ENCODE measurements at regions not wholly inside any gene's neighbourhood (a gene's known extent, or its start where the extent isn't known, plus 50 kb on each side); places are given as distances from the start of the nearest gene placed in this dataset.
A peak's percentile ranks its signal among the peaks of the same experiment; 100 is the strongest.

DNA sequence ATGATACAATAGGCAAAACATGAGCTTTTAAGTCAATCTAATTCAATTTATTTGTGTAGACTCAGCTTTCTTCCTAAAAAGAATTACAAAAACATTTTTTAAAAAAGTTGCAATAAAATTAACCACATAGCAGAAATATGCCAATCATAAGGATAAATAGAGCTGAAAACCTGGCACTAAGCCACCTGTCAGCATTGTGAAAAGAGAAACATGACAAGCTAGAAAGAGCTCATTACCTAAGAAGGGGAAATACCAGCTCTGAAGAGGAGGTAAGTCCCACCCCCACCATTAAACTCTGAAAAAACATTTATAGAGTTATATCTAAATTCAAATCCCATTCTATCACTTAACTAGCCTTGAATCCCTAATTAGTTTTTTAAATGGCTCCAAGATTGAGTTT is 372.9 kb downstream of the OSTF1 start:
- Histone ChIP-seq H3K4me1 (ENCODE audit: control insufficient read depth in 1 of 2, insufficient read depth in 2 of 2, low read length in 2 of 2) (no peaks in the 10 kb centered on the region), H3K27me3 (ENCODE audit: low read depth, low read length) (no peaks in the 10 kb centered on the region), H3K9me3 (ENCODE audit: control insufficient read depth in 1 of 2, low read length in 2 of 2) (no peaks in the 10 kb centered on the region), H3K4me3 (ENCODE audit: low read depth in 1 of 2, low read length in 2 of 2) (no peak overlapping the region), H3K36me3 (ENCODE audit: control insufficient read depth in 1 of 2, insufficient read depth in 2 of 2, low read length in 2 of 2) (no peaks in the 10 kb centered on the region), H3K27ac (ENCODE audit: low read length) (no peak overlapping the region)

DNA sequence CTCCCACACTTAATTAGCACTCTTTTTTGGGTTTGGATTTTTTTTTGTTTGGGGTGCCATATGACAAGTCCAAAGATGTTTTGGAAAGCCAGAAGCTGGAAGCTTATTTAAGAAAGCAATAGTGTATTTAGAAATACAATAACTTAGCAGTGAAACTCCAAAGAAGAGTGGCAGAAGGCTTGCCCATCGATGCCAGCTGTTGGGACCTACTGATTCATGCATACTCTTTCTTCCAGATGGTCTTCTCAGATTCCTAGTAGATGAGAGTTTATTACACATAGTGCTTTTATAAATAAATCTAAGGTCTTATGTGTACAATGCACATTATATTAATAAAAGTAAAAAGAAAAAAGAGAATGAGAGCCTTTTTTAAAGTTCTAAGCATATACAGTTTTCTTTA is 374.6 kb downstream of the OSTF1 start:
- no peaks in the 10 kb centered on the region for H3K27me3 ChIP-seq (ENCODE audit: low read depth, low read length)
- H3K4me1 ChIP-seq (ENCODE audit: control insufficient read depth in 1 of 2, insufficient read depth in 2 of 2, low read length in 2 of 2) = no peaks in the 10 kb centered on the region
- H3K9me3 ChIP-seq (ENCODE audit: control insufficient read depth in 1 of 2, low read length in 2 of 2) = no peaks in the 10 kb centered on the region
- no peak overlapping the region for H3K27ac ChIP-seq (ENCODE audit: low read length)
- H3K4me3 ChIP-seq (ENCODE audit: low read depth in 1 of 2, low read length in 2 of 2) = no peak overlapping the region
- H3K36me3 ChIP-seq (ENCODE audit: control insufficient read depth in 1 of 2, insufficient read depth in 2 of 2, low read length in 2 of 2) = no peaks in the 10 kb centered on the region

DNA sequence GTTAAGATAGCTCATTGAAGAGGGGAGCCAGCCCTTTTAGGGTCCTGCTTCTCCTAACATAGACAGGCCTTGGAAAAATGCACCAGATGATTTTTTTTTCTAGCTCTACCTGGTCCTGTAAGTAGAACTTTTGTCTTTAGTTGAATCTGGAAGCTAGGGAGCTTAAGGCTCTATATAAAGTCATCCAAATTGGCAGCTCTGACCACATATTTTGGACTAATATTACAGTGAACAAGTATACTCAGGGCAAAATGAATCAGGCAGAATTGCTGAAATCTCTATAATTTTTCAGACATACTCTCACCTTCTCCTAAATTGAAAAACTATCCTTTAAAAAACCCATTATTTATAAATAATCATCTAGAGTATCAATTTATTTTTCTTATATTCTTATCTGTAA is 375.6 kb downstream of the OSTF1 start:
- Histone ChIP-seq H3K9me3 (ENCODE audit: control insufficient read depth in 1 of 2, low read length in 2 of 2) (no peaks in the 10 kb centered on the region), H3K27me3 (ENCODE audit: low read depth, low read length) (no peaks in the 10 kb centered on the region), H3K36me3 (ENCODE audit: control insufficient read depth in 1 of 2, insufficient read depth in 2 of 2, low read length in 2 of 2) (no peaks in the 10 kb centered on the region), H3K4me1 (ENCODE audit: control insufficient read depth in 1 of 2, insufficient read depth in 2 of 2, low read length in 2 of 2) (no peaks in the 10 kb centered on the region), H3K27ac (ENCODE audit: low read length) (no peak overlapping the region), H3K4me3 (ENCODE audit: low read depth in 1 of 2, low read length in 2 of 2) (no peak overlapping the region)

DNA sequence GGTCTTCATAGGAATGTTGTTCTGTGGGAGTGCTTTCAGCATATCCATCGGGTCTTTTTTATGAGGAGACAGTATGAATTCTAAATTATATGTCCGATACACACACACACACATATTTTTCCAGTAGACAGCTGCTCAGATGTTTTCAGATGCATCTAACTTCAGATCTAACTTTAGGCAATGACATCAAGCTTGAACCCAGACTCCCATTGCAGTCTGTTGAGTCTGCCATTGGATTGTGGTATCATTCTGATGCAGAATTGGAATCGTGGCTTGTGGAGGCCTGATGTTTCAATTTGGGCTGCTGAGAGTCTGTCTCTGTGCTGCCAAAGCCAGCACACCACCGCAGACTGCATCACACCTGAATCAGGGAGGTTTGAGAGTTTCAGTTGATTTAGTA is 376.4 kb downstream of the OSTF1 start:
- Histone ChIP-seq H3K36me3 (ENCODE audit: control insufficient read depth in 1 of 2, insufficient read depth in 2 of 2, low read length in 2 of 2) (no peaks in the 10 kb centered on the region), H3K27ac (ENCODE audit: low read length) (no peak overlapping the region), H3K9me3 (ENCODE audit: control insufficient read depth in 1 of 2, low read length in 2 of 2) (no peaks in the 10 kb centered on the region), H3K4me3 (ENCODE audit: low read depth in 1 of 2, low read length in 2 of 2) (no peak overlapping the region), H3K27me3 (ENCODE audit: low read depth, low read length) (no peaks in the 10 kb centered on the region), H3K4me1 (ENCODE audit: control insufficient read depth in 1 of 2, insufficient read depth in 2 of 2, low read length in 2 of 2) (no peaks in the 10 kb centered on the region)

DNA sequence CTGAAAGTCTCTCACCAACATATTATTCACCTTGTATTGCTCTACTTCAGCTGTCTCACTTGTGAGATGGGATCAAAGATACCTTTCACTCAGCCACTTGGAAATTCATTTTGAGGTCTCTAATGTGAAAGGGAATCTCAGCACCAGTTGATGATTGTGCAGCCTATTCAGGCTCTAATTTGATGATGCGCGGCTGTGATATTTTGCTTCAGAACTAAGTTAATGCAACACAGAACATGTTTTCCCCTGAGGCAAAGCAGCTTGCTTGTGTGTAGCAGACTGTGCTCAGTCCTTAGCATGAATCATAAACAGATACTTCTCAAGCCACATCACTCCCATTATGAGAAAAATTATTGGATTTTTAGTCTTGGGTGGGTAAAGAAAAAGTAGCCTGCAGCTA is 378.8 kb downstream of the OSTF1 start:
- no peaks in the 10 kb centered on the region for H3K36me3 ChIP-seq (ENCODE audit: control insufficient read depth in 1 of 2, insufficient read depth in 2 of 2, low read length in 2 of 2)
- no peaks in the 10 kb centered on the region for H3K9me3 ChIP-seq (ENCODE audit: control insufficient read depth in 1 of 2, low read length in 2 of 2)
- H3K27me3 ChIP-seq (ENCODE audit: low read depth, low read length) = no peaks in the 10 kb centered on the region
- no peak overlapping the region for H3K4me3 ChIP-seq (ENCODE audit: low read depth in 1 of 2, low read length in 2 of 2)
- no peak overlapping the region for H3K27ac ChIP-seq (ENCODE audit: low read length)
- H3K4me1 ChIP-seq (ENCODE audit: control insufficient read depth in 1 of 2, insufficient read depth in 2 of 2, low read length in 2 of 2) = no peaks in the 10 kb centered on the region

DNA sequence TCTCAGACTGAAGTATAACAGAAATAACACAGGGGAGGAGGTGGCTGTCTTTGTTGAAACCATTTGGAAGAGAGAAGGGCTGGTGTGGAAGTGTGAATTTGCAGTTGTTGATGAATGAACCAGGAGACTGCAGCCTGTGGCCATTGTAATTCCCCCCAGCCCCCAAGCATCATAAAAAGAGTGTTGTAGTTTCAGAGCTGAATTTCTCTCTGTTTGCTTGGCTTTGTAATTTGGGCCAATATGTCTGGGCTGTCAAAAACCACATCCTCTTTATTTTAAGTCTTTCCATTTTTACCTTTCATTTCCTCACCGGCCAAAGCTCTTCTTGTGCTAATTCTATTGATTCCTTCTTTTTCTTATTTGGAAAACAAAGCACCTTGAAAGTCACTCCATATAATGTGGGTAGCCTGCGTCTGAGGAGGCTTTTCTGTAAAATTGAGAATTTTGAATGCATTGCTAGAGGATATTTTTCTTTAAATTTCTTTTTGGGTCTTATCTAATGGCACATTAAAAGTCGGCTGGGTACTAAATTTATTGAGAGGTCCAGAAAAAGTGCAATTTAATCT is 383.3 kb downstream of the OSTF1 start:
- no peaks in the 10 kb centered on the region for H3K36me3 ChIP-seq (ENCODE audit: control insufficient read depth in 1 of 2, insufficient read depth in 2 of 2, low read length in 2 of 2)
- H3K9me3 ChIP-seq (ENCODE audit: control insufficient read depth in 1 of 2, low read length in 2 of 2) = no peaks in the 10 kb centered on the region
- no peak overlapping the region for H3K4me3 ChIP-seq (ENCODE audit: low read depth in 1 of 2, low read length in 2 of 2)
- H3K27ac ChIP-seq (ENCODE audit: low read length) = no peak overlapping the region
- H3K27me3 ChIP-seq (ENCODE audit: low read depth, low read length) = no peaks in the 10 kb centered on the region
- H3K4me1 ChIP-seq (ENCODE audit: control insufficient read depth in 1 of 2, insufficient read depth in 2 of 2, low read length in 2 of 2) = no peaks in the 10 kb centered on the region

DNA sequence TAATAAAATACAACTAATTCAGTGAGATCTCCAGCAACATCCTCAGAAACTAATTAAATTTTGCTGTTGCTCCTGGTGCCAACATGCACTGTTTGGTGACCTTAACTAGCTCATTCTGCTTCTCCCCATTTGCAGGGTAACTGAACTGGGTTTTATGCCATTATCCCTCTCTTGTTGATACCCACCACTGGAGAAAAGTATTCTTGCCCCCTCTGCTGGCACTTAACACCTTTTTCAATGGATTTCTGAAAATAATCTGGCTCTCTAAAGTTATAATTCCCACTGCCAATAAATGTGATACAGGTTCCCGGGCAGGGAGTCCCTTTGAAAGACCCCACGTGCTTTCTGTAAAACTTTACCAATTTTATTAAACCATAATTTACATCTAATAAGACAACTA is 394.3 kb downstream of the OSTF1 start:
- H3K27ac ChIP-seq (ENCODE audit: low read length) = no peak overlapping the region
- H3K27me3 ChIP-seq (ENCODE audit: low read depth, low read length) = no peaks in the 10 kb centered on the region
- no peaks in the 10 kb centered on the region for H3K9me3 ChIP-seq (ENCODE audit: control insufficient read depth in 1 of 2, low read length in 2 of 2)
- H3K4me3 ChIP-seq (ENCODE audit: low read depth in 1 of 2, low read length in 2 of 2) = no peak overlapping the region
- H3K4me1 ChIP-seq (ENCODE audit: control insufficient read depth in 1 of 2, insufficient read depth in 2 of 2, low read length in 2 of 2) = peaks cover 0 to 5% of the 10 kb centered on the region in 2 donors
- no peaks in the 10 kb centered on the region for H3K36me3 ChIP-seq (ENCODE audit: control insufficient read depth in 1 of 2, insufficient read depth in 2 of 2, low read length in 2 of 2)

DNA sequence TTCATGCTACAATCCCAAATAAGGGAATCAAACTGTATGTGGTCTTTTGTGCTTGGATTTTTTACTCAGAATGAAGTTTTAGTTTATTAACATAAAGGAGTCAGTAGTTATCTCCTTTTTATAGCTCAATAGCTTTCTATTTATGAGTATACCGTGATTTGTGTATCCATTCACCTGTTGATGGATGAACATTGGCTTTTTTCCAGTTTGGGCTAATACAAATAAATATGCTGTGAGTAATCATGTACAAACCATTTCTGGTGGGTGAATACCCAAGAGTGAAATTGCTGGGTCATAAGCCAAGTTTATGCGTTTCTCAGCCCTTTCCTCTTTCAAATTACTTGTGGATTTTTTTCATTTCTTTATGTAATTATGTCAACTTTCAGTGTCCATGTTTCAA is 395.3 kb downstream of the OSTF1 start:
- no peaks in the 10 kb centered on the region for H3K36me3 ChIP-seq (ENCODE audit: control insufficient read depth in 1 of 2, insufficient read depth in 2 of 2, low read length in 2 of 2)
- no peak overlapping the region for H3K27ac ChIP-seq (ENCODE audit: low read length)
- peaks cover 0 to 5% of the 10 kb centered on the region in 2 donors for H3K4me1 ChIP-seq (ENCODE audit: control insufficient read depth in 1 of 2, insufficient read depth in 2 of 2, low read length in 2 of 2)
- H3K4me3 ChIP-seq (ENCODE audit: low read depth in 1 of 2, low read length in 2 of 2) = peak overlapping the region in 1 of 2 donors; percentile 5
- no peaks in the 10 kb centered on the region for H3K27me3 ChIP-seq (ENCODE audit: low read depth, low read length)
- H3K9me3 ChIP-seq (ENCODE audit: control insufficient read depth in 1 of 2, low read length in 2 of 2) = no peaks in the 10 kb centered on the region

DNA sequence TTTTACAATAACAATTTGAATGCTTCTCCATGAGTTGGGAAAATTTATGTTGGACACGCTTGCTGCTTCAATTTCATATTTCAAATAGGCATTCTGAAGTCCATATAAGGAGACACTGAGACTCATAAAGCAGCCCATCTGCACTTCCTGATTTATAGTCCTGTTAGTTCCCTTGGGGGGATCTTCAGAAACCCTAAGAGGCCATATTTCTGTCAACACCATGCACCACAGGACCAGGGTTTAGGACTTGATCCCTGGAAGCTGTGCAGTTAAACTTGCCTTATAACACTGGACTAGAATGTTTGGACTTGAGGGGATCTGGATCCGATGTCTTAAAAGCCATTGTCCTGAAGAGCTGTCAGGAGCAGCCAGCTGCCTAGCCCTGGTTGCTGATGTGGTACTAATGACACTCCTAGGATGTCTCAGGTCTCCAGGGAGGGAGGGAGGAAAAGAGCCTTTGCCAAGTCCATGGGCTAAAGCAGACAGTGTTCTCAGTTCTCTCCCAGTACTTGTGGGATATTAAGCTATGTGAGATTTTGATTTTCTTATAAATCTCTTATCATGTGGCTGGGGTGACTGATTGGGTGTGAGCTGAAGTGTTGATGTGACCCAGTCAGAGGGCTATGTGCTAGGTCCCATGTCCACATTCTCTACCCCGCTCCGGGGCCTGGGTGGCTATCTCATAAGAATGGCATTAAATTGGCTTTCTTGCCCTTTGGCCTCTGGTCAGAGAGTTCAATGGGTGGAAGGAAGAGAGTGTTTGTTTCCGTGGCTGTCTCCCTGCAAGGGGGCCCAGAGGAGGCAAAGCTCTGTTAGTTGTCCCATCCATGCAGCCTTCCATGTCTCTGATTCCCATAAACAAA is 399.8 kb downstream of the OSTF1 start:
- Histone ChIP-seq H3K4me1 (ENCODE audit: control insufficient read depth in 1 of 2, insufficient read depth in 2 of 2, low read length in 2 of 2) (peaks cover 0 to 5% of the 10 kb centered on the region in 2 donors), H3K27me3 (ENCODE audit: low read depth, low read length) (no peaks in the 10 kb centered on the region), H3K27ac (ENCODE audit: low read length) (no peak overlapping the region)

DNA sequence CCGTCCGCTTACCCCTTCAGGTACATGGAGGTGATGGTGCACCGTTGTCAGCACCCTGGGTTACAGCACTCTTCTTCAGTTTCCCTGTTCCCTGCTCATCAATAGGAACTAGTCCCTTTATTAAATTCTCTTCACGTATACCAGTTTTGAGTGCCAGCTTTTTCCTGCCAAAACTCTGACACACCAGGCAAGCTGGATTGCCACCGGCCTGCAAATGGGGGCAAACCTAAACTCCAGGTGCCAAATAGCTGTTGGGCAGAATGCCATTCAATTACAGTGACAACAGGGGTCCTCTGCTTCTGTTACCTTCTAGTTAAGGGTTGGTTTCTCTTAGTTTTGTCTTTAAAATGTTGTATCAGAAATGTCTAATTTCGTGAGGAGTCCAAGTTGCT is 400.4 kb downstream of the OSTF1 start:
- H3K4me1 ChIP-seq (ENCODE audit: control insufficient read depth in 1 of 2, insufficient read depth in 2 of 2, low read length in 2 of 2) = no peaks in the 10 kb centered on the region
- H3K36me3 ChIP-seq (ENCODE audit: control insufficient read depth in 1 of 2, insufficient read depth in 2 of 2, low read length in 2 of 2) = no peaks in the 10 kb centered on the region
- H3K27ac ChIP-seq (ENCODE audit: low read length) = no peak overlapping the region
- H3K9me3 ChIP-seq (ENCODE audit: control insufficient read depth in 1 of 2, low read length in 2 of 2) = no peaks in the 10 kb centered on the region
- H3K27me3 ChIP-seq (ENCODE audit: low read depth, low read length) = no peaks in the 10 kb centered on the region
- H3K4me3 ChIP-seq (ENCODE audit: low read depth in 1 of 2, low read length in 2 of 2) = no peak overlapping the region

More for the DNA sequence above, 399.8 kb downstream of the OSTF1 start:
- H3K36me3 ChIP-seq (ENCODE audit: control insufficient read depth in 1 of 2, insufficient read depth in 2 of 2, low read length in 2 of 2) = no peaks in the 10 kb centered on the region
- no peak overlapping the region for H3K4me3 ChIP-seq (ENCODE audit: low read depth in 1 of 2, low read length in 2 of 2)
- H3K9me3 ChIP-seq (ENCODE audit: control insufficient read depth in 1 of 2, low read length in 2 of 2) = no peaks in the 10 kb centered on the region

DNA sequence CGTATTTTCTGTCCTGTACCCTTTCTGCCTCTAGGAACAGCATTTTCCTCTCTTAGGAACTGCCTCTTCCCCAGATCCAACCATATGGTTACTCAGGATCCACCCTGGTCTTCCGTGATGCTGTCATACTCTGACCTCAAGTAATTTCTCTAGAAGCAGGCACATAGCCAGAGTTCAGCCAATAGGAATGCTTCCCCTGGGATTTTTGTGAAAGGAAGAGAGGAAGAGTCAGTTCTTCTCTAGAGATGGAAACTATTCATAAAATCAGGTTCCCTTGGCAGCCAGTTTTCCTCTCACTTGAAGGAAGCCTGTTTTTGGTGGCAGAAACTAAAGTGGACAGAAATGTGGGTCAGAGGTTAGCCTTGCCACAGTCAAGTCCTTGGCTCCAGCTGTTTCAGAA is 400.1 kb upstream of the PCSK5 start:
- Histone ChIP-seq H3K27me3 (ENCODE audit: low read depth, low read length) (no peaks in the 10 kb centered on the region), H3K27ac (ENCODE audit: low read length) (no peak overlapping the region), H3K4me1 (ENCODE audit: control insufficient read depth in 1 of 2, insufficient read depth in 2 of 2, low read length in 2 of 2) (no peaks in the 10 kb centered on the region), H3K4me3 (ENCODE audit: low read depth in 1 of 2, low read length in 2 of 2) (no peak overlapping the region), H3K9me3 (ENCODE audit: control insufficient read depth in 1 of 2, low read length in 2 of 2) (no peaks in the 10 kb centered on the region), H3K36me3 (ENCODE audit: control insufficient read depth in 1 of 2, insufficient read depth in 2 of 2, low read length in 2 of 2) (no peaks in the 10 kb centered on the region)

DNA sequence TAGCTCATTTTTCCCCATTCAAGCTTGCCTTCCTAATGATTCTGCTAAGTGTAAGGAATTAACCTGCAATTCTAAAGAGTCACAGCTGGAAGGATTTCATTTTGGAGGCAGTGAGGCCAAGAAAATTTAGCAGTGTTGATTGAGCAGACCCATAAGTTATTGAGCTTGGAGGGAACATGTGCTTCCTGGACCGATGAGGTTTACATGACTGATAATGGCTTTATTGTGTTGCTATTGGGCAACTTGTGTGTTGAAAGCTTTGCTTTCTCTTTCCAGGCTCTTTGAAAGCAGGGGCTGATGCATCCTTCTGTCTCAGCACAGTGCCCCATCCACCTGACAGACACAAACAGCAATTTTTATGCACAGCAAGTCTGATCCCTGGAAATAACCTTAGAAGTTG is 398.9 kb upstream of the PCSK5 start:
- Histone ChIP-seq H3K27me3 (ENCODE audit: low read depth, low read length) (no peaks in the 10 kb centered on the region), H3K4me3 (ENCODE audit: low read depth in 1 of 2, low read length in 2 of 2) (no peak overlapping the region), H3K36me3 (ENCODE audit: control insufficient read depth in 1 of 2, insufficient read depth in 2 of 2, low read length in 2 of 2) (no peaks in the 10 kb centered on the region), H3K4me1 (ENCODE audit: control insufficient read depth in 1 of 2, insufficient read depth in 2 of 2, low read length in 2 of 2) (no peaks in the 10 kb centered on the region), H3K9me3 (ENCODE audit: control insufficient read depth in 1 of 2, low read length in 2 of 2) (no peaks in the 10 kb centered on the region), H3K27ac (ENCODE audit: low read length) (no peak overlapping the region)
